GM23248 (cell line): ENCODE measurements at regions not wholly inside any gene's neighbourhood (a gene's known extent, or its start where the extent isn't known, plus 50 kb on each side); places are given as distances from the start of the nearest gene placed in this dataset.

ENCODE experiments used
- EZH2 ChIP-seq: fragments of 200-600 bp; sonication (generic); IDR thresholded peaks from 2 replicates; pipeline ENCODE4 v1.6.1; 2018; ENCODE audit warnings: antibody characterized with exemption, mild to moderate bottlenecking; ENCODE audit not compliant: insufficient read depth, poor library complexity, severe bottlenecking
- EZH2phosphoT487 ChIP-seq: fragments of 200-600 bp; sonication (generic); IDR thresholded peaks from 2 replicates; pipeline ENCODE4 v1.6.1; 2018; ENCODE audit warnings: antibody characterized with exemption, moderate library complexity, mild to moderate bottlenecking, low read depth; ENCODE audit not compliant: insufficient read depth

DNA sequence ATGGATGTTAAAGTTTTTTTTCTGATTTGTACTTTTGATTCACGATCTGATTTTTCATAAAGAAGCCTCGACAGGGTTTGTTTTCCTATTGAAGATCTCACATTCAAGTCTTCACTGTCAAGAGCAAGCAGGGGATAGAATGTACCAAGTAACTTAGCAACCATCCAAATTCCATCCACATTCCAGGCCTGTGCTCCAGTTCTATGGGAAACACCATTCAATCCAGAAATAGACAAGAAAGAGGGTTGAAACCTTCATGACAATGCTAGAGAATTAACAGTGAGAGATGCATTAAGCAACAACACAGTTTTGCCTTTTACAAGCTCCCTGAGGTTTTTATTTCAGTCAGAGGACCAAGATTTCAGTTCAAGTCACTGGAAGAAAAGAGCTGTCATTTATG is 300.2 kb downstream of the NEBL start:
- TF ChIP-seq EZH2 = no peak
- no peak for TF ChIP-seq EZH2phosphoT487
